Activated T-cell treated with anti-CD3 and anti-CD28 coated beads, Interleukin-2, amount 50 U/mL, for 24 hours (primary cell): ENCODE measurements at regions not wholly inside any gene's neighbourhood (a gene's known extent, or its start where the extent isn't known, plus 50 kb on each side); places are given as distances from the start of the nearest gene placed in this dataset.
"Not testable (repeated sequence)": the region's sequence is repeated elsewhere in the genome, so short reads cannot be mapped to it uniquely, and the experiment has no call there.

Source experiments
- DNase-seq: peaks from one replicate; pipeline ENCODE4 v3.0.0-alpha.2; 2020
- H3K27ac Mint-ChIP-seq: 2 replicates; pipeline ENCODE4 v1.8.0; 2020; ENCODE audit warnings: mild to moderate bottlenecking, mixed read lengths
- H3K27me3 Mint-ChIP-seq: 2 replicates; pipeline ENCODE4 v1.8.0; 2020; ENCODE audit warnings: mixed read lengths
- H3K36me3 Mint-ChIP-seq: 2 replicates; pipeline ENCODE4 v1.8.0; 2020; ENCODE audit warnings: low read depth, mixed read lengths
- H3K4me1 Mint-ChIP-seq: 2 replicates; pipeline ENCODE4 v1.8.0; 2020; ENCODE audit warnings: low read depth, mixed read lengths
- H3K4me3 Mint-ChIP-seq: 2 replicates; pipeline ENCODE4 v1.8.0; 2020; ENCODE audit warnings: mild to moderate bottlenecking, moderate library complexity, mixed read lengths
- H3K9me3 Mint-ChIP-seq: 2 replicates; pipeline ENCODE4 v1.8.0; 2020; ENCODE audit warnings: mixed read lengths

DNA sequence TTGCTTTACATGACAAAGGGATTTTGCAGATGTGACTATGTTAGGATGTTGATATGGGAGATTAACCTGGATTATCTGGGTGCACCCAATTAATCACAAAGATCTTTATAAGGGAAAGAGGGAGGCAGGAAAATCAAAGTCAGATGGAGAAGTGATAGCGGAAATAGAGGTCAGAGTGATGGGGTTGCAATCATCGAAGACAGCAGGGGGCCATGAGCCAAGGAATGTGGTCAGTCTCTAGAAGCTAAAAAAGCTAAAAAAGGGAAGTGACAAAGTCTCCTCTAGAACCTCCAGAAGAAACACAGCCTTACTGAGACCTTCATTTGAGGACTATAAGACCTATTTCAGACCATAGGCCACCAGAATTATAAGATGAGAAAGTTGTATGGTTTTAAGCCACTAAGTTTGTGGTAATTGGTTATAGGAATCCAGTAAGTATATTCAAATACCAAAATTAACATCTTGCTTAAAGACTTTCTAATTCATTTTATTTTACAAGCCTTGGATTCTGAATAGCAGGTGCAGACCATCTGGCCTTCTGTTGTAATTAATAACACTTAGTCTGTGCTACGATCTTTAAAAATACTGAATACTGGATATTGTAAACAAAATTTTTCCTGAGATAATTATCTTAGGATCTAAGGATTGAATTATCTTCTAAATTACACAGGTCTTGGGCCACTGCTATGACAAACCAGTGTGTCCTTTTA, 493.4 kb upstream of the PCDH20 start:
- no peaks in the 10 kb centered on the region for H3K36me3 Mint-ChIP-seq
- H3K4me3 Mint-ChIP-seq, result no peak overlapping the region
- H3K9me3 Mint-ChIP-seq, result peaks cover 2% of the 10 kb centered on the region
- H3K27me3 Mint-ChIP-seq, result no peaks in the 10 kb centered on the region
- H3K27ac Mint-ChIP-seq, result no peak overlapping the region
- DNase-seq, result no peak
- no peaks in the 10 kb centered on the region for H3K4me1 Mint-ChIP-seq

DNA sequence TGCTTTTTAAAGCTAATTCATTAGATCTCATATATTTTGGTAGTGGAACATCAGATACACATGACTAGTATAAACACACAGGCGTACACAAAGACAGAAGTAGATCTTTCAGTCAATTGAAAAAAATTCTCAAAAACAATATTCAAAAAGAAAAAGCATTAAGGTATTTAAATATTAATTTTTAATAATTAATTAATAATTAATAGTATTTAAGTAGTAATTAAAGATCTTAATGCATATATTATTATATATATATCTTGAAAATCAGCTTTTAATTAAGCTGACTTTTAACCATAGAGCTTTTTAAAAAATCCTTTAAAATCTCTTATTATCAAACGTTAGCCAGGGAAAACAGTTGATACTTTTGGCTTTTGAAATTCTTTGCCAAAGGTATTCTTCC, 489.4 kb upstream of the PCDH20 start:
- no peak overlapping the region for H3K27ac Mint-ChIP-seq
- no peaks in the 10 kb centered on the region for H3K27me3 Mint-ChIP-seq
- DNase-seq, result no peak
- H3K36me3 Mint-ChIP-seq, result no peaks in the 10 kb centered on the region
- peaks cover 4% of the 10 kb centered on the region for H3K9me3 Mint-ChIP-seq
- H3K4me3 Mint-ChIP-seq, result no peak overlapping the region
- no peaks in the 10 kb centered on the region for H3K4me1 Mint-ChIP-seq

DNA sequence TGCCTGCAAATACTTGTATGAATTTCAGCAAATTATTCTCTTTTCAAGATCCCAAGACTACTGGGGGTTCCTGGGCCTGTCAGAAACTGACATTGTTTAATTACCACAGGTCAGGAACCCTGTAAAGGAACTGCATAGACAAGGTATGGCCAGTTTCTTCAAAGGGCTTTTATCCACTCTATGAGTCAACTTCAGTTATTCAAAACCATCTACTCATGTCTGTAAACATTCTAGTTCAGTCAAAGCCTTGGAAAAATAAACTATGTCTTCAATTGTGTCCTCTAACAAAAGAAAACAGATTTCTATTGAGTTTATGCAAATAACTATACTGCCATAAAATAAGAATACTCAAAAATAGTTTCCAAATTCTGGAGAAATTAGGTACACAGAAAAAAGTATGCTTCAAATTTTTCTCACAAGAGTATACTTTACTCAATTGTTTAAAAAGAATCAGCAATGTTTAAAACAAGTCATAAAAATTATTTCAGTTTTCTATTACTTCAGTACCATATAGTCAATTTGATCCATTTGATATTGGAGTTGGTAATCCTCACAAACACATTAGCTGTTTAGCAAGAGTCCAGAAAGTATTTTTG, 486.4 kb upstream of the PCDH20 start:
- DNase-seq, result no peak
- Mint-ChIP-seq H3K9me3 (peaks cover 4% of the 10 kb centered on the region), H3K36me3 (no peaks in the 10 kb centered on the region), H3K4me3 (no peak overlapping the region), H3K27ac (no peak overlapping the region), H3K4me1 (no peaks in the 10 kb centered on the region), H3K27me3 (no peaks in the 10 kb centered on the region)

DNA sequence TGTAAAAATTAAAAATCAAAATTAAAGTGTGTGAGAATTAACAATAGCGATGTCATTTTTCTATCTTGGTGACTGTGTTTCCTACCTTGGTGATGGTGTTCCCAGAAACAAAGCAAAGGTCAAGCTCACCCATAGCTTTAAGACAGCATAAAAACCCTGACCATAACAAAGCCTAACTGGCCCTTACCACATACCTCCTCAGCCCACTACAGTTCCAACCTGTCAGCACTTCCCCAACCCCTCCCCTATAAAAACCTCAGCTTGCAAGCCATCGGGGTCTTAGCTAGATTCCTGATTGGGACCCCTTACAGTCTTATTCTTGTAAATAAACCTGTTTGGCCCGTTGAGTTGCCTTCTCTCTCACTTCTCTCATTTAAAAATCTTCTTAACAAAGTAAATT, 484.4 kb upstream of the PCDH20 start:
- Mint-ChIP-seq H3K9me3 (peaks cover 4% of the 10 kb centered on the region), H3K27ac (no peak overlapping the region), H3K27me3 (no peaks in the 10 kb centered on the region), H3K36me3 (no peaks in the 10 kb centered on the region), H3K4me1 (no peaks in the 10 kb centered on the region), H3K4me3 (no peak overlapping the region)
- no peak for DNase-seq

DNA sequence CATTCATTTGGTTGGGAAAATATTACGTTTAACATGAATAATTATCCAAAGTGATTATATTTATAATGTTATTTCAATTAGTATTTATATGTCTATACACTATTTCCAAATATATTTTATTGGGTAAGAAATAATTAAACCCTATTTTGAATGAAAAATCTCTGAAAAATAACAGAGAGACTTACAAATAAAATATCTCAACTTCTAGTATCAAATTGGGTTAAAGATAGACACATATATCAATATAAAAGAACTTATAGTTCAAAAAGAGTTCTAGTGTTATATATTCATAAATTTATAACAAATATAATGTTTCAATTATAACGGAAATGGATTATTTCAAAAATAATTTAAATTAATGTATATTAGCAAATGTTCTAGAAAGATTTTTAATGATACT, 482.6 kb upstream of the PCDH20 start:
- Mint-ChIP-seq H3K36me3 (no peaks in the 10 kb centered on the region), H3K27ac (no peak overlapping the region), H3K4me1 (no peaks in the 10 kb centered on the region), H3K4me3 (no peak overlapping the region), H3K27me3 (no peaks in the 10 kb centered on the region), H3K9me3 (peaks cover 8% of the 10 kb centered on the region)
- no peak for DNase-seq

DNA sequence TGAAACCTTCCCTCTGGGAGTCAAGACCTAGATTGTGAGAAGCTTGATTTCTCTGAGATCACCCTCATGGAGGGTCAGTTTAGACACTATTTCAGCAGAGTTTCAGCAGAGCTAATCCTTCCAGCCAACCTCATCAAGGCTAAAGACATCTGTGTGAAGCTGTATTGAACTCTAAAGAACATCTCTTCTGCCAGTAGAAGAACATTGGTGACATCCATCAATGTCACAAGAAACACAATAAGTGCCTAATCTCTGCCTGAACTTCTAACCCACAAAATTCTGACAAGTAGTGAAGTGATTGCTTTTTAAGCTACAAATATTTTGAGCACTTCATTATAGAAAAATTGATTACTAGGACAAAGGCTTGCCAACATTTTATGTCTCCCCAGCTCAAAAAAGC, 475.8 kb upstream of the PCDH20 start:
- no peak for DNase-seq
- peaks cover 12% of the 10 kb centered on the region for H3K9me3 Mint-ChIP-seq
- H3K4me3 Mint-ChIP-seq, result no peak overlapping the region
- H3K36me3 Mint-ChIP-seq, result no peaks in the 10 kb centered on the region
- no peaks in the 10 kb centered on the region for H3K4me1 Mint-ChIP-seq
- no peaks in the 10 kb centered on the region for H3K27me3 Mint-ChIP-seq
- no peak overlapping the region for H3K27ac Mint-ChIP-seq

DNA sequence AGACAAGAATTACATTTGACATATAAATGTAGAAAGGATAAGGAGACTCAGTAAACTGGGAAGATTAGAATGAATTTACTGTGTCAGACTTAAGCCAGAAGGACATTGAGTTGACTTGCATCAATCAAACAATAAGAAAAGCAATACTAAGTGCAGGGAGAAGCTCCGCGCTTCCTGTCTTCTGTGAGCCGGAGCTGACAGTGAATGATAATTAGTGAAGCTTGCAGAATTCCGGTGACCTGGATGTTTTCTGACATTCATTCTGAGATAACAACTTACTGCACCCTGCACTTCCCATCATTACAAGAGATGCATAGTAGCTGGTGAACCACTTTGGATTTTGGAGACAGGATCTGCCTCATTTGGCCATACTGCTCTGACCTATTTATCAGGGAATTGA, 469.2 kb upstream of the PCDH20 start:
- Mint-ChIP-seq H3K4me3 (no peak overlapping the region), H3K36me3 (no peaks in the 10 kb centered on the region), H3K27ac (no peak overlapping the region), H3K27me3 (no peaks in the 10 kb centered on the region), H3K9me3 (peaks cover 6% of the 10 kb centered on the region), H3K4me1 (no peaks in the 10 kb centered on the region)
- no peak for DNase-seq

DNA sequence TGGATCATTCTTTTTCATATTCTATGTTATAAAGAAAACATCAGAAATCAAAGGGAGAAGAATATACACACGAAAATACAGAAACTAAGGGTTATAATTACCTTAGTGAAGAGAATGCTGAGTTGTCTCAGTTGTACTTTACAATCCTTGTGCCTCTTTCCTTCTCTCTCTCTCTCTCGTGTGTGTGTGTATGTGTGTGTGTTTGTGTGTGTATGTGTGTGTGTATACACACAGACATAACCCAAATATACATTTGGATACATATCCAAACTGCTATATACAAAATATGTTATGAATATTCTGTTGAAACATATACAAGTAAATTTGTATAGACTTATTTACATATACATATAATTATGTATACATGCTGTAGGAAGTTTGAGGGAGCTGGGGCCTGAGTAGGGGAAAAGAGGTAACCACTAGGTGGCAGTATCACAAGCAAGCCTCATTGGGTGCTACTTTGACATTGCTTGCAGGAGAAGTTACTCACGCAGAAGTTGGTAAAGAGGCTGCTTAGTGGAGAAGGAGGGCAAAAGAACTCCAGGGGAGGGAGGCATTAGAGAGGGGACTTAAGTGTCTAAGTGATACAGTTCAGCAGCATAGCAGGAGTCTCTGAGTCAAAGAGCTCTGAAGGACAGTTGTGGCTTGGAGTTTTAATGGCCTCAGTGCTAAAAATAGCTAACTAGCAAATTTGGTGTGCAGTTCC, 465.1 kb upstream of the PCDH20 start:
- Mint-ChIP-seq H3K4me3 (no peak overlapping the region), H3K36me3 (no peaks in the 10 kb centered on the region), H3K27me3 (no peaks in the 10 kb centered on the region), H3K4me1 (no peaks in the 10 kb centered on the region), H3K27ac (no peak overlapping the region), H3K9me3 (peaks cover 15% of the 10 kb centered on the region)
- no peak for DNase-seq

DNA sequence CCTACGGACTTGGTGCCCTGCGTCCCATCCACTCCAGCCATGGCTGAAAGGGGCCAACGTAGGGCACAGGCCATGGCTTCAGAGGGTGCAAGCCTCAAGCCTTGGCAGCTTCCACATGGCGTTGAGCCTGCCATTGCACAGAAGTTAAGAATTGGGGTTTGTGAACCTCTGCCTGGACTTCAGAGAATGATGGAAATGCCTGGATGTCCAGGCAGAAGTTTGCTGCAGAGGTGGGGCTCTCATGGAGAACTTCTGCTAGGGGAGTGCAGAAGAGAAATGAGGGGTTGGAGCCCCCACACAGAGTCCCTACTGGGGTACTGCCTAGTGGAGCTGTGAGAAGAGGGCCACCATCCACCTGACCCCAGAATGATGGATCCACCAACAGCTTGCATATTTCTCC, 462.9 kb upstream of the PCDH20 start:
- not testable (repeated sequence) for H3K4me1 Mint-ChIP-seq, DNase-seq, H3K27ac Mint-ChIP-seq, H3K36me3 Mint-ChIP-seq, H3K27me3 Mint-ChIP-seq, H3K4me3 Mint-ChIP-seq
- peaks cover 26% of the 10 kb centered on the region for H3K9me3 Mint-ChIP-seq

DNA sequence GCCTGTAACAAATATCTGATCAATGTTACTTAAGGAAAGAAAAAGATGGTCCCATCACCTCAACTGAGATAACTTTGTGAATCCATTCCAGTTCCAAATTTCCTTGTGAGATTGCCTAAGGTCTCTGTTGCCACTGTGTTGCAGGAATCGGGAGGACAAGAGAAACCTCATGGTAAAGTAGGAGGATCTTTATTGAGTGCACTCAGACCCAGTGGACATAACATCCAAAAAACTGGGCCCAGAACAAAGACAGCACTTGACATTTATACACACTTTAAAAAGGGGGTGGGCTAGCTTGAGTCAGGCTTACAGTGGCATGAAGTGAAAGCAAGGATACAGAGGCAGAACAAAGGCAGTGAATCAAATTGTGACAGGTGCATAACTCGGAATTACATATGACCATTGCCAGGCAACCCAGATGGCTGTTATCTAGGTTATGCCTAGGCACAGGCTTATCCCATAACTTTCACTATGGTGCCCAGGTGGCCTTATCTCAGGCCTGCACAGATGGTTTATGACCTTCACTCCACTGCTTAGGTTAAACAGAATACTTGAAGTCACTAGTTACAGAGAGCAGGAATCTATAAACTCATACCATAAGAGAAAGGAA, 459.4 kb upstream of the PCDH20 start:
- Mint-ChIP-seq H3K36me3 (no peaks in the 10 kb centered on the region), H3K9me3 (peaks cover 24% of the 10 kb centered on the region), H3K27ac (no peak overlapping the region), H3K4me1 (no peaks in the 10 kb centered on the region), H3K27me3 (no peaks in the 10 kb centered on the region), H3K4me3 (no peak overlapping the region)
- DNase-seq, result no peak

DNA sequence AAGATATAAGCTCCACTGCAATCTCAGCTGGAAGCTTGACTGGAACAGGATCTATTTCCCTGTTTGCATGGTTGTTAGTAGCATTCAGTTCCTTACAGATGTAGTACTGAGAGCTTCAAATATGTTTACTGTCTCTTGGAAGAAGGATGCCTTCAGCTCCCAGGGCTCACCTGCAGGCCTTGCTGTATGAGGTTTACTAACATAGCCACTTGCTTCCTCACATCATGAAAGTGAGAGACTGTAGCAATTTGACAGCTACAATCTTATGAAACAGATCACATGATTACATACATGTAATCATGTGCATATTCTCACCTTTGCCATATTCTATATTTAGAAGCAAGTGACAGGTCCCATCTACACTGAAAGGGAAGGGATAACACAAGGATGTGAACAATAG, 458.1 kb upstream of the PCDH20 start:
- Mint-ChIP-seq H3K4me1 (no peaks in the 10 kb centered on the region), H3K27me3 (no peaks in the 10 kb centered on the region), H3K36me3 (no peaks in the 10 kb centered on the region), H3K4me3 (no peak overlapping the region), H3K9me3 (peaks cover 25% of the 10 kb centered on the region), H3K27ac (no peak overlapping the region)
- no peak for DNase-seq

DNA sequence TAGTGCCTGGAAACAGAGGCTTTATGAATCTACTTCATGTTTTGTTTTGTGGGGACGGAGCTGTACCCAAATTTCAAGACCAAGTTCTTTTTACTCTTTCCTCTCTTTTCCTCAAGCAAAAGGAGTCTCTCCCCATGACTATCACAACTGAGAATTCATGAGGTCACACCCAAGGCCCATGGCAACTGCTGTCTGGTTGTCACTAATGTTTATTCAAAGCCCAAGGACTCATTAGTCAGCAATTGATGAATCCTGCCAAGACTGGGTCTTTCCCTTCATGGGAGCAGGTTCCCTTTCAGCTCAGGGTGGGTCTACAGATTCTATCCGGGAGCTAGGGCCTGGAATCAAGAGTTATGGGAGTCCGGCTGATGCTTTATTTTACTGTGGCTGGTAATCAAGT, 441.5 kb upstream of the PCDH20 start:
- Mint-ChIP-seq H3K36me3 (no peaks in the 10 kb centered on the region), H3K4me3 (no peak overlapping the region), H3K27ac (no peak overlapping the region), H3K4me1 (no peaks in the 10 kb centered on the region), H3K9me3 (peaks cover 9% of the 10 kb centered on the region), H3K27me3 (no peaks in the 10 kb centered on the region)
- DNase-seq, result no peak

DNA sequence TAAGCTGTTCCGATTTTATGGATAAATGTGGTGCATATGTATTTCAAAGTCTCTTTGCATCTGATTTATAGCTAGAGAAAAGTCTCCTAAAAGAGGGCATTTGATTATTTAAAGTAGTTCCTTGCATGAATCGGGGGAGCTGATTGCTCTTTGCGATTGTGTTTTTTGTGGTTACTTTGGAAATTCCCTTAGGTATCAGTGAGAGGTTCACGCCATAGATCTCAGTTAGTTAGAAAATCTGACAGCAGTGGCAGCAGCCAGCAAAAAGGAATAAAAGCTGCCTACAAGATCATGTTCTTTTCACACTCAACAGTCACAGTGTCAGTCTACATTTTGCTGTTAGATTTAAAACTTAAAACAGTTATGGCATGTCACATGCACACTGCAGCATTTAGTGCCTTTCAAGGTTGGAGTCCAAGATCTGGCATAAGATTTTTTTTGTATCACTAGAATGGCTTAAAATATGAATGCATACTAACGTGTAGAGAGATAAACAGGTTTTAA, 436.5 kb upstream of the PCDH20 start:
- no peaks in the 10 kb centered on the region for H3K4me1 Mint-ChIP-seq
- no peaks in the 10 kb centered on the region for H3K36me3 Mint-ChIP-seq
- no peak overlapping the region for H3K27ac Mint-ChIP-seq
- H3K27me3 Mint-ChIP-seq, result no peaks in the 10 kb centered on the region
- H3K9me3 Mint-ChIP-seq, result peaks cover 4% of the 10 kb centered on the region
- no peak for DNase-seq
- no peak overlapping the region for H3K4me3 Mint-ChIP-seq

DNA sequence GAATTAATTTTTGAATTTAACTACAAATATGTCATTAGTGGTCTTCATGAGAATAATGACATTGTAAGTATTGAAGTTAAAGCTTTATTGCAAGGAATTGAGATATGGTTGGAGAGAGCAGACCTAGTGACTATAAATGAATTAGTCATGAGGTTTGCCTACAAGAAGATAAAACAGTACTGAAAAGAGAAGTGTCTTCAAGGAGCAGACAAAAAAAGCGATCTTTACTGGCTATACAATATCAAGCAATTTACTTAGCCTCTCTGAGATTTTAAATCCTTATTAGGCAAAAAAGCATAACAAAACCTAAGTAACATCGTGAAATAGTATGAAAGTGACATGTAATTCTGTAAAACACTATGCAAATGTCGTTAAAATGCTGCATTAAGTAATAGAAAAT, 435.1 kb upstream of the PCDH20 start:
- Mint-ChIP-seq H3K4me1 (no peaks in the 10 kb centered on the region), H3K4me3 (no peak overlapping the region), H3K27me3 (no peaks in the 10 kb centered on the region), H3K36me3 (no peaks in the 10 kb centered on the region), H3K27ac (no peak overlapping the region), H3K9me3 (peaks cover 8% of the 10 kb centered on the region)
- DNase-seq, result no peak

DNA sequence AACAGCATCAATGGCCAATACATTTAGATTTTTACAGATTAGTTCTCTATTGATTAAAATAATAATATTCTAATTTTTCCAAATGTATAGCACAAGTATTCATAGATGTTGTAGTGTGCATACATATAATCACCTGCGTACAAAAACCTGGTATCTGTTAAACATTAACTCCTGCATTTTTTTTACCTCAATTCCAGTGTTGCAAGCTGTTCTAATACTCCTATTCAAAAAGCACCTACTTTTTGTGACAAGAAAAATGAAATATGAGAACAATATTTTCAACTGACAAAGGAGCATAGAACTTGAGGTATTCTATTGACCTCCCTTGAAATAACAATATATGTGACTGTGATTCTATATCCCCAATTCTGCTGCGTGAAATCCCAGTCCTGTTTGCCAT, 422.9 kb upstream of the PCDH20 start:
- Mint-ChIP-seq H3K9me3 (peaks cover 8% of the 10 kb centered on the region), H3K27ac (no peak overlapping the region), H3K27me3 (no peaks in the 10 kb centered on the region), H3K4me1 (no peaks in the 10 kb centered on the region), H3K36me3 (no peaks in the 10 kb centered on the region), H3K4me3 (no peak overlapping the region)
- DNase-seq, result no peak
